Karpas-422 (cell line): ENCODE measurements at regions not wholly inside any gene's neighbourhood (a gene's known extent, or its start where the extent isn't known, plus 50 kb on each side); places are given as distances from the start of the nearest gene placed in this dataset.
A peak's percentile ranks its signal among the peaks of the same experiment; 100 is the strongest.

ENCODE experiments used
- DNase-seq: peaks from one replicate; pipeline ENCODE4 v3.0.0-alpha.2; 2015
- H2AFZ ChIP-seq: fragments of 200-600 bp; sonication (generic); 2 replicates; pipeline ENCODE4 v1.6.1; 2014; ENCODE audit warnings: antibody characterized with exemption, low read length, mixed read lengths
- H3K27ac ChIP-seq: fragments of 200-600 bp; sonication (generic); 2 replicates; pipeline ENCODE4 v1.5.1; 2014; ENCODE audit warnings: mild to moderate bottlenecking, low read length, moderate library complexity
- H3K27me3 ChIP-seq: fragments of 200-600 bp; sonication (generic); 2 replicates; pipeline ENCODE4 v1.6.1; 2014; ENCODE audit warnings: low read length, mixed read lengths
- H3K36me3 ChIP-seq: fragments of 200-600 bp; sonication (generic); 2 replicates; pipeline ENCODE4 v1.6.1; 2014; ENCODE audit warnings: low read length, mixed read lengths; ENCODE audit not compliant: insufficient read depth
- H3K4me1 ChIP-seq: fragments of 200-600 bp; sonication (generic); 2 replicates; pipeline ENCODE4 v1.6.1; 2014; ENCODE audit warnings: mild to moderate bottlenecking, low read length, mixed read lengths
- H3K4me2 ChIP-seq: fragments of 200-600 bp; sonication (generic); 2 replicates; pipeline ENCODE4 v1.6.1; 2014; ENCODE audit warnings: low read length, low read depth, mild to moderate bottlenecking; ENCODE audit not compliant: poor library complexity, severe bottlenecking
- H3K4me3 ChIP-seq: fragments of 200-600 bp; sonication (generic); 2 replicates; pipeline ENCODE4 v1.5.1; 2014; ENCODE audit warnings: mild to moderate bottlenecking, antibody characterized with exemption, low read length, mixed read lengths
- H3K79me2 ChIP-seq: fragments of 200-600 bp; sonication (generic); 2 replicates; pipeline ENCODE4 v1.6.1; 2014; ENCODE audit warnings: mild to moderate bottlenecking, low read length, mixed read lengths
- H3K9ac ChIP-seq: fragments of 200-600 bp; sonication (generic); 2 replicates; pipeline ENCODE4 v1.6.0; 2014; ENCODE audit warnings: low read length
- H3K9me2 ChIP-seq: fragments of 200-600 bp; sonication (generic), shearing (Covaris generic); replicated peaks from 2 replicates; pipeline ENCODE4 v1.6.0; 2014; ENCODE audit warnings: mild to moderate bottlenecking, low read length, moderate library complexity; ENCODE audit not compliant: insufficient read depth
- H3K9me3 ChIP-seq: fragments of 300-700, 200-600 bp; sonication (generic); 2 replicates; pipeline ENCODE4 v1.6.1; 2014; ENCODE audit warnings: low read length, mixed read lengths
- H4K20me1 ChIP-seq: fragments of 200-600 bp; sonication (generic); 2 replicates; pipeline ENCODE4 v1.6.1; 2014; ENCODE audit warnings: mild to moderate bottlenecking, antibody characterized with exemption, low read length, low read depth; ENCODE audit not compliant: insufficient read depth

- no peaks in the 10 kb centered on the region for H3K79me2 ChIP-seq
- H4K20me1 ChIP-seq = no peaks in the 10 kb centered on the region
- no peak overlapping the region for H2AFZ ChIP-seq
- no peak overlapping the region for H3K9ac ChIP-seq
- DNase-seq = no peak
- H3K4me3 ChIP-seq = no peak overlapping the region
- H3K9me3 ChIP-seq = no peaks in the 10 kb centered on the region
- peaks cover 7% of the 10 kb centered on the region; the same call in 1 of the 2 replicates for H3K27me3 ChIP-seq
- H3K4me1 ChIP-seq = peaks cover 33% of the 10 kb centered on the region
- no peak overlapping the region for H3K4me2 ChIP-seq
- no peaks in the 10 kb centered on the region for H3K9me2 ChIP-seq
- no peak overlapping the region for H3K27ac ChIP-seq
- no peaks in the 10 kb centered on the region for H3K36me3 ChIP-seq
Observed at GRCh38 chr3:194005930-194006501, 129.9 kb upstream of the HES1 start.

GRCh38 chr3:194007592-194008337 lies 128.2 kb upstream of the HES1 start:
- Histone ChIP-seq H3K9ac (no peak overlapping the region), H3K9me3 (no peaks in the 10 kb centered on the region), H3K36me3 (no peaks in the 10 kb centered on the region), H3K27ac (no peak overlapping the region), H3K9me2 (no peaks in the 10 kb centered on the region), H2AFZ (no peak overlapping the region), H3K4me2 (no peak overlapping the region), H3K27me3 (peaks cover 7% of the 10 kb centered on the region; the same call in 1 of the 2 replicates), H3K4me1 (peaks cover 30% of the 10 kb centered on the region), H3K4me3 (no peak overlapping the region), H3K79me2 (no peaks in the 10 kb centered on the region), H4K20me1 (no peaks in the 10 kb centered on the region)
- no peak for DNase-seq

GRCh38 chr3:194009019-194009418 lies 126.9 kb upstream of the HES1 start:
- H3K4me1 ChIP-seq = peaks cover 18% of the 10 kb centered on the region
- no peak overlapping the region for H2AFZ ChIP-seq
- H3K9me2 ChIP-seq = no peaks in the 10 kb centered on the region
- H4K20me1 ChIP-seq = no peaks in the 10 kb centered on the region
- H3K27me3 ChIP-seq = peaks cover 3% of the 10 kb centered on the region; the same call in 1 of the 2 replicates
- no peak overlapping the region for H3K4me2 ChIP-seq
- no peak for DNase-seq
- H3K36me3 ChIP-seq = no peaks in the 10 kb centered on the region
- H3K79me2 ChIP-seq = no peaks in the 10 kb centered on the region
- H3K9me3 ChIP-seq = no peaks in the 10 kb centered on the region
- no peak overlapping the region for H3K27ac ChIP-seq
- H3K9ac ChIP-seq = no peak overlapping the region
- no peak overlapping the region for H3K4me3 ChIP-seq

- Histone ChIP-seq H3K9me3 (no peaks in the 10 kb centered on the region), H3K4me3 (no peak overlapping the region), H3K27me3 (no peaks in the 10 kb centered on the region), H3K9me2 (no peaks in the 10 kb centered on the region), H3K4me2 (no peak overlapping the region), H2AFZ (no peak overlapping the region), H3K27ac (no peak overlapping the region), H3K4me1 (peaks cover 8% of the 10 kb centered on the region), H3K9ac (no peak overlapping the region), H4K20me1 (no peaks in the 10 kb centered on the region), H3K79me2 (no peaks in the 10 kb centered on the region), H3K36me3 (no peaks in the 10 kb centered on the region)
- DNase-seq = no peak
Observed at GRCh38 chr3:194009892-194010533, 125.9 kb upstream of the HES1 start.

- Histone ChIP-seq H3K27me3 (no peaks in the 10 kb centered on the region), H3K9me2 (no peaks in the 10 kb centered on the region), H3K36me3 (no peaks in the 10 kb centered on the region), H3K9me3 (no peaks in the 10 kb centered on the region), H2AFZ (no peak overlapping the region), H3K9ac (no peak overlapping the region), H3K79me2 (no peaks in the 10 kb centered on the region), H3K4me2 (no peak overlapping the region), H3K4me3 (no peak overlapping the region), H3K27ac (no peak overlapping the region), H4K20me1 (no peaks in the 10 kb centered on the region), H3K4me1 (no peaks in the 10 kb centered on the region)
- no peak for DNase-seq
Observed at GRCh38 chr3:194011807-194012206, 124.1 kb upstream of the HES1 start.

- no peaks in the 10 kb centered on the region for H3K9me2 ChIP-seq
- H3K4me1 ChIP-seq = no peaks in the 10 kb centered on the region
- no peak for DNase-seq
- no peak overlapping the region for H3K9ac ChIP-seq
- no peaks in the 10 kb centered on the region for H3K27me3 ChIP-seq
- no peak overlapping the region for H3K27ac ChIP-seq
- no peak overlapping the region for H3K4me2 ChIP-seq
- no peaks in the 10 kb centered on the region for H3K9me3 ChIP-seq
- H4K20me1 ChIP-seq = no peaks in the 10 kb centered on the region
- H3K79me2 ChIP-seq = no peaks in the 10 kb centered on the region
- no peak overlapping the region for H3K4me3 ChIP-seq
- no peak overlapping the region for H2AFZ ChIP-seq
- no peaks in the 10 kb centered on the region for H3K36me3 ChIP-seq
Observed at GRCh38 chr3:194013928-194014327, 122.0 kb upstream of the HES1 start.

GRCh38 chr3:194014756-194015155 lies 121.2 kb upstream of the HES1 start:
- Histone ChIP-seq H3K9ac (no peak overlapping the region), H3K36me3 (no peaks in the 10 kb centered on the region), H4K20me1 (no peaks in the 10 kb centered on the region), H3K4me2 (no peak overlapping the region), H3K27ac (no peak overlapping the region), H2AFZ (peak overlapping the region; percentile 1; the same call in 1 of the 2 replicates), H3K4me1 (no peaks in the 10 kb centered on the region), H3K9me3 (no peaks in the 10 kb centered on the region), H3K9me2 (no peaks in the 10 kb centered on the region), H3K79me2 (no peaks in the 10 kb centered on the region), H3K4me3 (no peak overlapping the region), H3K27me3 (no peaks in the 10 kb centered on the region)
- DNase-seq = no peak

- no peaks in the 10 kb centered on the region for H3K9me2 ChIP-seq
- H2AFZ ChIP-seq = no peak overlapping the region
- H3K27me3 ChIP-seq = no peaks in the 10 kb centered on the region
- no peaks in the 10 kb centered on the region for H3K9me3 ChIP-seq
- H4K20me1 ChIP-seq = no peaks in the 10 kb centered on the region
- DNase-seq = no peak
- H3K9ac ChIP-seq = no peak overlapping the region
- no peak overlapping the region for H3K27ac ChIP-seq
- no peaks in the 10 kb centered on the region for H3K4me1 ChIP-seq
- H3K4me2 ChIP-seq = no peak overlapping the region
- no peaks in the 10 kb centered on the region for H3K36me3 ChIP-seq
- no peaks in the 10 kb centered on the region for H3K79me2 ChIP-seq
- H3K4me3 ChIP-seq = no peak overlapping the region
Observed at GRCh38 chr3:194019398-194020165, 116.4 kb upstream of the HES1 start.
